Tibial nerve (tissue), 4 donors: ENCODE measurements at regions not wholly inside any gene's neighbourhood (a gene's known extent, or its start where the extent isn't known, plus 50 kb on each side); places are given as distances from the start of the nearest gene placed in this dataset.

Source experiments
- DNase-seq, 2 donors: peaks; one replicate each; pipeline ENCODE4 v3.0.0-alpha.2; 2019; ENCODE audit warnings: low spot score in 2 of 2
- H3K27ac ChIP-seq, 4 donors: fragments of 200-600 bp; sonication (generic) in 3 of 4; one replicate each; pipeline ENCODE4 v1.5.1; 2017 to 2019; ENCODE audit warnings: mild to moderate bottlenecking in 1 of 4
- H3K27me3 ChIP-seq, 2 donors: fragments of 200-600 bp; sonication (generic) in 1 of 2; one replicate each; pipeline versions ENCODE4 v1.5.1 to v1.6.0; 2017 to 2019
- H3K36me3 ChIP-seq, 3 donors: fragments of 200-600 bp; sonication (generic); one replicate each; pipeline ENCODE4 v1.5.1; 2018 to 2019
- H3K4me1 ChIP-seq, 4 donors: fragments of 200-600 bp; sonication (generic) in 3 of 4; one replicate each; pipeline ENCODE4 v1.5.1; 2017 to 2019
- H3K4me3 ChIP-seq, 4 donors: fragments of 200-600 bp; sonication (generic) in 3 of 4; one replicate each; pipeline ENCODE4 v1.5.1; 2017 to 2019; ENCODE audit warnings: mild to moderate bottlenecking in 1 of 4, moderate library complexity in 1 of 4
- H3K9me3 ChIP-seq, 4 donors: fragments of 200-600 bp; sonication (generic) in 3 of 4; one replicate each; pipeline ENCODE4 v1.5.1; 2017 to 2019
- EP300 ChIP-seq, 2 donors: sonication (generic); formaldehyde crosslinking; IDR thresholded peaks; one replicate each; pipeline ENCODE4 v1.6.1; 2017; ENCODE audit warnings: antibody characterized with exemption in 2 of 2, mild to moderate bottlenecking in 1 of 2
- POLR2A ChIP-seq, 2 donors: fragments of 450-650 bp; IDR thresholded peaks; one replicate each; pipeline ENCODE4 v1.6.1; 2017; ENCODE audit warnings: antibody characterized with exemption in 2 of 2, mild to moderate bottlenecking in 2 of 2, moderate library complexity in 2 of 2
- WGBS, 2 donors: methylation state at CpG; one replicate each; pipeline ENCODE4 v1.1.5; 2018; 5-methylcytosine and 5-hydroxymethylcytosine counted together
- TF ChIP-seq, protein P1 (sequence below), 5 experiments: fragments of 200-600 bp in 3 of 5; fragments of 450-650 bp in 2 of 5; sonication (generic) in 3 of 5; IDR thresholded peaks; one replicate each; pipeline ENCODE4 v1.5.1; 2016 to 2019; ENCODE audit warnings: antibody characterized with exemption in 5 of 5, mild to moderate bottlenecking in 3 of 5, moderate library complexity in 2 of 5

DNA sequence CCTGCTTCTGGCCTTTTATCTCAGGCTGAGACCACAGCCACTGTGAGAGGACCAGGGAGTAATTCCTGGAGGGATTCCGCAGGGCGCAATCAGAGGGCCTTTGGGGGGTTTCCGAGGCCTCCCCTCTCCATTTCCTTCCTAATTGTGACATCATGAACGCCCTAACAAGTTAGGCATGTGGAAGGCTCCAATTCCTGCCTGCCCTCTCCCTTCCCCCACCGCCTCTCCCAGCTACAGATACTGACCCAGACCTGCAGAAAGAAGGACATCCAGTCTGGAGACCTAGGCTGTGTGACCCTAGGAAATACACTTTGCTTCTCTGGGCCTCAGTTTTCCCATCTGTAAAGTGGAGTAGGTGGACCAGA lies 637.9 kb downstream of the MED13L start:
- Histone ChIP-seq H3K27me3 (no peaks in the 10 kb centered on the region), H3K4me1 (no peaks in the 10 kb centered on the region), H3K27ac (no peak overlapping the region), H3K9me3 (no peaks in the 10 kb centered on the region), H3K36me3 (no peaks in the 10 kb centered on the region), H3K4me3 (no peak overlapping the region)
- no peak for DNase-seq
- TF ChIP-seq, protein P1, sequence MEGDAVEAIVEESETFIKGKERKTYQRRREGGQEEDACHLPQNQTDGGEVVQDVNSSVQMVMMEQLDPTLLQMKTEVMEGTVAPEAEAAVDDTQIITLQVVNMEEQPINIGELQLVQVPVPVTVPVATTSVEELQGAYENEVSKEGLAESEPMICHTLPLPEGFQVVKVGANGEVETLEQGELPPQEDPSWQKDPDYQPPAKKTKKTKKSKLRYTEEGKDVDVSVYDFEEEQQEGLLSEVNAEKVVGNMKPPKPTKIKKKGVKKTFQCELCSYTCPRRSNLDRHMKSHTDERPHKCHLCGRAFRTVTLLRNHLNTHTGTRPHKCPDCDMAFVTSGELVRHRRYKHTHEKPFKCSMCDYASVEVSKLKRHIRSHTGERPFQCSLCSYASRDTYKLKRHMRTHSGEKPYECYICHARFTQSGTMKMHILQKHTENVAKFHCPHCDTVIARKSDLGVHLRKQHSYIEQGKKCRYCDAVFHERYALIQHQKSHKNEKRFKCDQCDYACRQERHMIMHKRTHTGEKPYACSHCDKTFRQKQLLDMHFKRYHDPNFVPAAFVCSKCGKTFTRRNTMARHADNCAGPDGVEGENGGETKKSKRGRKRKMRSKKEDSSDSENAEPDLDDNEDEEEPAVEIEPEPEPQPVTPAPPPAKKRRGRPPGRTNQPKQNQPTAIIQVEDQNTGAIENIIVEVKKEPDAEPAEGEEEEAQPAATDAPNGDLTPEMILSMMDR (IDR thresholded peaks at IDR 0.05): no peak
- no peak for TF ChIP-seq POLR2A (IDR thresholded peaks at IDR 0.05)
- 49 to 53% methylated on average over 5 of the region's 5 CpGs for WGBS, 2 donors

DNA sequence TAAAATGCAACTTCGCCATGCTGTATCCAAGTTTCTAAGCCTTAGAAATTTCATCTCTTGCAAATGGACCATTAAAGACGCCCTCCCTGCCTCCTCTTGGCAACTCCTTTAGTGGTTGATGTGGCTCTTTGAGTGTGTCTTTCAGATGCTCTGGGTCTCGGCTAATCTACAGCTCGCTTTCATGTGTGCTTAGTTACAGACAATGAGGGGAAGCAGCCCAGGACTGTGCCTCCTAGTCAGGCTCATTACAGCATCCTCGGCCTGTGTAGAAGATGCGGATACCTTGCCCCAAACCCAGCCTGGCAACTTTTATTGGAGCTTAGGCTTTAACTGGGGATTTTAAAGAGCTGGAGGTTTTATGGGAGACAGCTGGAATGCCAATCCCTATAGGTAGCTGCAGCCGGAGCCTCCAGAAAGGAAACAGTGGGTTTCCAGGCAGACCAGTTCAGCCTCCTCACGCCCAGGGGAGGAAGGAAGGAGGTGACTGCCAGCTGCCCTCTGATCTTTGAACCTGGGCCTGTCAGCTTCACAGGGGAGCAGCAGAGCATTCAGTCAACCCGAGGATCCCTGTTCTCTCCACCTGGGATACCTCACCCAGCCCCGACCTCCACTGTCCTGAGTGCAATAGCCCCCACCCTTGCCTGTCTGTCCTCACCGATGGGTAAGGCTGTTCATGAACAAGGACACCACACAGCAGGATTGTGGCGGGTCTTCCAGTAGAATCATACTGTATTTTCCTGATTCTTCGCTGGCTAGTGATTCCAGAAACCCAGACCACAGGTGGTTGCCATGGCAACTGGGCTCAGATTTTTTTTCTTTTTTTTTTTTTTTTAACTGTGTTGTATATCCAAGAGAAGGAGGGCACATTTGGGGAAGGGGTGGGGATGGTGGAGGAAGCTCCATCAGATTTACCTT lies 638.5 kb downstream of the MED13L start:
- Histone ChIP-seq H3K9me3 (no peaks in the 10 kb centered on the region), H3K27me3 (no peaks in the 10 kb centered on the region), H3K36me3 (no peaks in the 10 kb centered on the region), H3K4me3 (no peak overlapping the region), H3K4me1 (no peaks in the 10 kb centered on the region), H3K27ac (no peak overlapping the region)
- DNase-seq: no peak
- no peak for TF ChIP-seq POLR2A (IDR thresholded peaks at IDR 0.05)
- TF ChIP-seq, protein P1 (IDR thresholded peaks at IDR 0.05): no peak
- TF ChIP-seq EP300 (IDR thresholded peaks at IDR 0.05): no peak
- 46 to 51% methylated on average over 13 of the region's 13 CpGs for WGBS, 2 donors

DNA sequence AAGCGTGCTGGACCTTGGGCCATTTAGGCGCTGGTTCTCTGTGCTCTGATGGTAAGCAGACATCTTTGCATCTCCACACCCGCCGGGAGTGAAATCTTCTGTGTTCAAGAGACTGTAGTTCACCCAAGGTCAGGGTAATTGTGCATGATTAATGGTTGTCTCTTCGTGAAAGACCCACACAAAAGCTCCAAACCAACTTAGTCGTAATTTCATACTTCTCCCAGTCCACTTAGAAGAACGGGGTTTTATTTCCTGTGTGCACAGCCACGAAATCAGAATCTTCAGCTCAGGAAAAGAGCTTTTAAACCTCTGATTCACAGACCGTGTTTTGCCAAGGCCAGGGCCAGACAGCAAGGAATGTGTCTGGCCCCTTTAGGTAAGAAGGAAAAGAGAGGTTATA lies 640.9 kb downstream of the MED13L start:
- WGBS, 2 donors: 22 to 46% methylated on average over 9 of the region's 9 CpGs
- Histone ChIP-seq H3K27ac (no peak overlapping the region), H3K27me3 (no peaks in the 10 kb centered on the region), H3K4me1 (no peaks in the 10 kb centered on the region), H3K36me3 (no peaks in the 10 kb centered on the region), H3K9me3 (no peaks in the 10 kb centered on the region), H3K4me3 (no peak overlapping the region)
- no peak for TF ChIP-seq EP300 (IDR thresholded peaks at IDR 0.05)
- DNase-seq: no peak

DNA sequence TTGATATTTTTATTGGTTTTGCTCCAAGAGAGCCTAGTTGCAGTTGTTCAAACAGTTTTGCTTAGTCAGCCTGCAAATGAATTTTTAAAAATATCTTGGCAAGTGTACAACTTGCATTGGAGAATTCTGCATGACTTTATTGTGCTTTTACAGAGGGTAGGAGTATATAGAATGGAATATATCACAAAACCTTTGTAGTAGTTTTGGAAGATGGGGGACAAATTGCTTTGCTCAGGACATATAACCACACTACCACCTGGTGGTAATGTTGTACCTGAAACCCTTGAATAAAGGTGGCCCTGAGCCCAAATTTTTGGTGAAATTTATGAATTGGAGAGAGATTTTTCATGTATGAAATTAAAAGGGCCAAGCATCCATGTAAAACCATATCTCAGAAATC lies 645.2 kb downstream of the MED13L start:
- no peaks in the 10 kb centered on the region for H3K4me1 ChIP-seq
- no peaks in the 10 kb centered on the region for H3K27me3 ChIP-seq
- H3K9me3 ChIP-seq: peaks cover 0 to 7% (median 0%) of the 10 kb centered on the region in 4 donors
- H3K36me3 ChIP-seq: no peaks in the 10 kb centered on the region
- no peak overlapping the region for H3K4me3 ChIP-seq
- TF ChIP-seq, protein P1 (IDR thresholded peaks at IDR 0.05): peak in 2 of 5 experiments; percentile 9 to 16
- no peak for TF ChIP-seq POLR2A (IDR thresholded peaks at IDR 0.05)
- no peak for DNase-seq
- no peak overlapping the region for H3K27ac ChIP-seq

DNA sequence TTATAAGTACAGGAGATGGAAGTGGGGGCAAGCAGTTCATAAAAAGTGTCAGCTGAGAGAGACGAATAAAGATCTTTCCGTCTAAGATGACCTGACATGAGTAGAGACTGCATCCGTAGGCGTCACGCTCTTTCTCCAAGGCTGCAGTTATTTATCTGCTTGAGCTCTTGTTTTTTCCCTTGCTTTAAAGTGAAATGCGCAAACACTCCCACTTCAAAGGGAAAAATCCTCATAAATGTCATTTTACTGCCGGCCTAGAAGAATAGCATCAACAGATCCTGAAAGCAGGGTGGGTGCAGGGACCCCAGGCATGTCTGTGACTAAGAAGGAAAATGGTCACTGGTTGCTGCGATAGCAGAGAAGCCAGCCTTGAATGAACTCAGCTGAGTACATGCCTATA lies 647.4 kb downstream of the MED13L start:
- H3K9me3 ChIP-seq: peaks cover 0 to 11% (median 0%) of the 10 kb centered on the region in 4 donors
- no peaks in the 10 kb centered on the region for H3K4me1 ChIP-seq
- H3K36me3 ChIP-seq: no peaks in the 10 kb centered on the region
- no peak overlapping the region for H3K4me3 ChIP-seq
- TF ChIP-seq, protein P1 (IDR thresholded peaks at IDR 0.05): no peak
- TF ChIP-seq EP300 (IDR thresholded peaks at IDR 0.05): no peak
- no peak for TF ChIP-seq POLR2A (IDR thresholded peaks at IDR 0.05)
- H3K27me3 ChIP-seq: no peaks in the 10 kb centered on the region
- H3K27ac ChIP-seq: no peak overlapping the region
- 61 to 62% methylated on average over 8 of the region's 8 CpGs for WGBS, 2 donors
- no peak for DNase-seq
